Neural cell (in vitro differentiated cells): ENCODE measurements at regions not wholly inside any gene's neighbourhood (a gene's known extent, or its start where the extent isn't known, plus 50 kb on each side); places are given as distances from the start of the nearest gene placed in this dataset.

Experiments
- H2AFZ ChIP-seq: fragments of 200-600, 300-800 bp; sonication (generic), shearing (Covaris generic); 2 replicates; pipeline ENCODE4 v1.6.0; 2014; ENCODE audit warnings: low read depth, mild to moderate bottlenecking, antibody characterized with exemption, low read length, moderate library complexity
- H3F3A ChIP-seq: fragments of 200-600 bp; shearing (Covaris generic); 2 replicates; pipeline ENCODE4 v1.6.1; 2016; ENCODE audit warnings: mild to moderate bottlenecking, moderate library complexity, mixed read lengths, antibody characterized with exemption, low read length; ENCODE audit not compliant: insufficient read depth, poor library complexity, severe bottlenecking
- H3K27ac ChIP-seq: fragments of 200-600, 300-800 bp; sonication (generic), shearing (Covaris generic); 2 replicates; pipeline ENCODE4 v1.5.1; 2014; ENCODE audit warnings: mild to moderate bottlenecking, low read length, moderate library complexity
- H3K27me3 ChIP-seq: fragments of 300-800, 200-600 bp; sonication (generic), shearing (Covaris generic); 2 replicates; pipeline ENCODE4 v1.6.0; 2014; ENCODE audit warnings: mild to moderate bottlenecking, low read depth, low read length, moderate library complexity; ENCODE audit not compliant: insufficient read depth
- H3K36me3 ChIP-seq: fragments of 300-800, 200-600 bp; sonication (generic), shearing (Covaris generic); 2 replicates; pipeline ENCODE4 v1.5.1; 2014; ENCODE audit warnings: mild to moderate bottlenecking, antibody characterized with exemption, low read length, moderate library complexity; ENCODE audit not compliant: insufficient read depth
- H3K4me2 ChIP-seq: fragments of 300-800, 200-600 bp; sonication (generic), shearing (Covaris generic); 2 replicates; pipeline ENCODE4 v1.6.0; 2014; ENCODE audit warnings: mild to moderate bottlenecking, low read length
- H3K4me3 ChIP-seq: fragments of 300-800, 200-600 bp; sonication (generic), shearing (Covaris generic); 2 replicates; pipeline ENCODE4 v1.5.1; 2014; ENCODE audit warnings: mild to moderate bottlenecking, low read length, moderate library complexity
- H3K79me2 ChIP-seq: fragments of 200-600 bp; shearing (Covaris generic); replicated peaks from 2 replicates; pipeline ENCODE4 v1.6.0; 2014; ENCODE audit warnings: mild to moderate bottlenecking, low read length, moderate library complexity; ENCODE audit not compliant: insufficient read depth
- H3K9ac ChIP-seq: fragments of 300-800, 200-600 bp; sonication (generic), shearing (Covaris generic); 2 replicates; pipeline ENCODE4 v1.6.1; 2016; ENCODE audit warnings: mild to moderate bottlenecking, low read length, mixed read lengths
- H3K9me2 ChIP-seq: fragments of 200-600 bp; shearing (Covaris generic); 2 replicates; pipeline ENCODE4 v1.6.1; 2016; ENCODE audit warnings: mild to moderate bottlenecking, low read length, mixed read lengths; ENCODE audit not compliant: insufficient read depth
- H3K9me3 ChIP-seq: fragments of 200-600, 300-800 bp; sonication (generic), shearing (Covaris generic); 2 replicates; pipeline ENCODE4 v1.6.1; 2016; ENCODE audit warnings: mild to moderate bottlenecking, mixed run types, low read length, moderate library complexity, mixed read lengths
- H4K20me1 ChIP-seq: fragments of 200-600 bp; shearing (Covaris generic); 2 replicates; pipeline ENCODE4 v1.6.1; 2016; ENCODE audit warnings: mild to moderate bottlenecking, mixed run types; ENCODE audit not compliant: insufficient read depth
- CTCF ChIP-seq: fragments of 450-650 bp; IDR thresholded peaks from 2 replicates; pipeline ENCODE4 v1.5.1; 2014; ENCODE audit warnings: antibody characterized with exemption, mild to moderate bottlenecking, moderate library complexity; ENCODE audit not compliant: poor library complexity, severe bottlenecking
- EP300 ChIP-seq: fragments of 450-650 bp; conservative IDR thresholded peaks from 2 replicates; pipeline ENCODE4 v1.6.1; 2014; ENCODE audit warnings: antibody characterized with exemption, mild to moderate bottlenecking, moderate library complexity; ENCODE audit not compliant: poor library complexity, severe bottlenecking
- EZH2 ChIP-seq: fragments of 200-600, 300-800 bp; shearing (Covaris generic), sonication (generic); IDR thresholded peaks from 2 replicates; pipeline ENCODE4 v1.6.1; 2014; ENCODE audit warnings: antibody characterized with exemption, low read length, borderline replicate concordance, mild to moderate bottlenecking; ENCODE audit not compliant: insufficient read depth, poor library complexity, severe bottlenecking
- MXI1 ChIP-seq: fragments of 450-650 bp; conservative IDR thresholded peaks from 2 replicates; pipeline ENCODE4 v1.6.1; 2014; ENCODE audit warnings: antibody characterized with exemption, mild to moderate bottlenecking; ENCODE audit not compliant: poor library complexity, severe bottlenecking
- POLR2AphosphoS5 ChIP-seq: IDR thresholded peaks from 2 replicates; pipeline ENCODE4 v1.6.1; 2012
- RAD21 ChIP-seq: fragments of 450-650 bp; conservative IDR thresholded peaks from 2 replicates; pipeline ENCODE4 v1.6.1; 2014; ENCODE audit warnings: antibody characterized with exemption, mild to moderate bottlenecking, moderate library complexity
- SMC3 ChIP-seq: fragments of 450-650 bp; conservative IDR thresholded peaks from 2 replicates; pipeline ENCODE4 v1.6.1; 2014; ENCODE audit warnings: antibody characterized with exemption, mild to moderate bottlenecking, moderate library complexity; ENCODE audit not compliant: poor library complexity
- TAF1 ChIP-seq: IDR thresholded peaks from 2 replicates; pipeline ENCODE4 v1.6.1; 2012; ENCODE audit warnings: low read depth
- TF ChIP-seq, protein P1 (sequence below): IDR thresholded peaks from 2 replicates; pipeline ENCODE4 v1.6.1; 2012; ENCODE audit warnings: borderline replicate concordance

DNA sequence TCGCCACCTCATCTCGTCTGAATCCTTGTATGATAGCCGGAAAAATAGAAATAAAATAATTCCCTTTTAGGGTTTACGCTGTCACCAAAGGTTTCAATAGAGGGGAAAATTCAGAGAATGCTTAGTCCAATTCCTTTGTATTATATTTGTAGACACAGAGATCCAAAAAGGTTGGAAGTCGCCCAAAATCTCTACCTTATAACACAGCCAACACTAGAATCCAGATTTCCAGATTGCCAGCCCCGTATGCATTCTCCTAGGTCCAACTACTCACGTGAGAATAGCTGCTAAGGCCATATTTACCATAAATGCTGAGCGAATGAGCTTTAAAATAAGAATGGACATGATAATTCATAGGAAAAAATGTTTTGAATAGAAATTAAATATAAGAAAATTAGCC, 124.5 kb downstream of the KCNK1 start:
- H3K4me2 ChIP-seq: no peak overlapping the region
- no peaks in the 10 kb centered on the region for H4K20me1 ChIP-seq
- no peaks in the 10 kb centered on the region for H3K79me2 ChIP-seq
- no peaks in the 10 kb centered on the region for H3K9me3 ChIP-seq
- no peaks in the 10 kb centered on the region for H3F3A ChIP-seq
- no peak overlapping the region for H3K9ac ChIP-seq
- H3K27me3 ChIP-seq: no peaks in the 10 kb centered on the region
- H3K4me3 ChIP-seq: no peak overlapping the region
- H3K27ac ChIP-seq: no peak overlapping the region
- no peaks in the 10 kb centered on the region for H3K36me3 ChIP-seq
- H3K9me2 ChIP-seq: no peaks in the 10 kb centered on the region
- no peak overlapping the region for H2AFZ ChIP-seq
- TF ChIP-seq EP300 (no peak), POLR2AphosphoS5 (no peak), RAD21 (no peak), MXI1 (no peak), CTCF (no peak), TAF1 (no peak), EZH2 (no peak), SMC3 (no peak)
- TF ChIP-seq, protein P1, sequence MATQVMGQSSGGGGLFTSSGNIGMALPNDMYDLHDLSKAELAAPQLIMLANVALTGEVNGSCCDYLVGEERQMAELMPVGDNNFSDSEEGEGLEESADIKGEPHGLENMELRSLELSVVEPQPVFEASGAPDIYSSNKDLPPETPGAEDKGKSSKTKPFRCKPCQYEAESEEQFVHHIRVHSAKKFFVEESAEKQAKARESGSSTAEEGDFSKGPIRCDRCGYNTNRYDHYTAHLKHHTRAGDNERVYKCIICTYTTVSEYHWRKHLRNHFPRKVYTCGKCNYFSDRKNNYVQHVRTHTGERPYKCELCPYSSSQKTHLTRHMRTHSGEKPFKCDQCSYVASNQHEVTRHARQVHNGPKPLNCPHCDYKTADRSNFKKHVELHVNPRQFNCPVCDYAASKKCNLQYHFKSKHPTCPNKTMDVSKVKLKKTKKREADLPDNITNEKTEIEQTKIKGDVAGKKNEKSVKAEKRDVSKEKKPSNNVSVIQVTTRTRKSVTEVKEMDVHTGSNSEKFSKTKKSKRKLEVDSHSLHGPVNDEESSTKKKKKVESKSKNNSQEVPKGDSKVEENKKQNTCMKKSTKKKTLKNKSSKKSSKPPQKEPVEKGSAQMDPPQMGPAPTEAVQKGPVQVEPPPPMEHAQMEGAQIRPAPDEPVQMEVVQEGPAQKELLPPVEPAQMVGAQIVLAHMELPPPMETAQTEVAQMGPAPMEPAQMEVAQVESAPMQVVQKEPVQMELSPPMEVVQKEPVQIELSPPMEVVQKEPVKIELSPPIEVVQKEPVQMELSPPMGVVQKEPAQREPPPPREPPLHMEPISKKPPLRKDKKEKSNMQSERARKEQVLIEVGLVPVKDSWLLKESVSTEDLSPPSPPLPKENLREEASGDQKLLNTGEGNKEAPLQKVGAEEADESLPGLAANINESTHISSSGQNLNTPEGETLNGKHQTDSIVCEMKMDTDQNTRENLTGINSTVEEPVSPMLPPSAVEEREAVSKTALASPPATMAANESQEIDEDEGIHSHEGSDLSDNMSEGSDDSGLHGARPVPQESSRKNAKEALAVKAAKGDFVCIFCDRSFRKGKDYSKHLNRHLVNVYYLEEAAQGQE: no peak

GRCh38 chr1:233738850-233739249, 124.9 kb downstream of the KCNK1 start:
- Histone ChIP-seq H3K36me3 (no peaks in the 10 kb centered on the region), H3K27me3 (no peaks in the 10 kb centered on the region), H3K9ac (no peak overlapping the region), H3K79me2 (no peaks in the 10 kb centered on the region), H3K9me3 (no peaks in the 10 kb centered on the region), H3K27ac (no peak overlapping the region), H3K4me3 (no peak overlapping the region), H3K4me2 (no peak overlapping the region), H3K9me2 (no peaks in the 10 kb centered on the region), H4K20me1 (no peaks in the 10 kb centered on the region), H2AFZ (no peak overlapping the region), H3F3A (no peaks in the 10 kb centered on the region)
- TF ChIP-seq, protein P1: no peak
- no peak for TF ChIP-seq MXI1
- TF ChIP-seq CTCF: no peak
- no peak for TF ChIP-seq SMC3
- no peak for TF ChIP-seq TAF1
- TF ChIP-seq EZH2: no peak
- no peak for TF ChIP-seq RAD21
- TF ChIP-seq EP300: no peak
- no peak for TF ChIP-seq POLR2AphosphoS5
